ENCODE measurements at regions not wholly inside any gene's neighbourhood (a gene's known extent, or its start where the extent isn't known, plus 50 kb on each side); places are given as distances from the start of the nearest gene placed in this dataset.

- no peak for DNase-seq (ENCODE audit: low read depth, low spot score)
- no peaks in the 10 kb centered on the region for H3K79me2 ChIP-seq (ENCODE audit: insufficient read depth, low read length)
- H3K36me3 ChIP-seq (ENCODE audit: control insufficient read depth in 1 of 2, insufficient read depth in 2 of 2, low read length in 2 of 2): no peaks in the 10 kb centered on the region
- no peaks in the 10 kb centered on the region for H4K20me1 ChIP-seq (ENCODE audit: insufficient read depth)
- H3K4me3 ChIP-seq (replicated peaks in 1 of 2; ENCODE audit: low read depth in 1 of 2, low read length in 2 of 2): no peak overlapping the region
- no peak for TF ChIP-seq CEBPB (IDR thresholded peaks at IDR 0.05; ENCODE audit: low read depth)
- no peak for TF ChIP-seq EGR1 (IDR thresholded peaks at IDR 0.05; ENCODE audit: low read depth)
- POLR2A ChIA-PET: no interaction called here
- BruUV-seq (replicated peaks): no TSS peak
- intact Hi-C loops (cut with micrococcal nuclease): no loop called here
- no peak overlapping the region for H3K27ac ChIP-seq (ENCODE audit: low read depth, low read length)
- no peaks in the 10 kb centered on the region for H3K27me3 ChIP-seq (ENCODE audit: insufficient read depth, low read length)
- ATAC-seq: no peak
- RAD21 ChIA-PET (ENCODE audit: low non-redundant PET in 1 of 2, low total read pairs in 2 of 2, uncharacterized antibody in 2 of 2, unreplicated experiment in 2 of 2): no interaction called here
- H3K9me2 ChIP-seq (ENCODE audit: insufficient read depth): no peaks in the 10 kb centered on the region
- no peaks in the 10 kb centered on the region for H3K4me1 ChIP-seq (ENCODE audit: control insufficient read depth in 1 of 2, insufficient read depth in 2 of 2, low read length in 2 of 2)
- H3K9ac ChIP-seq (ENCODE audit: low read length): no peak overlapping the region
- CTCF ChIA-PET: no interaction called here
- H3K4me2 ChIP-seq (ENCODE audit: low read length): no peak overlapping the region
- H2AFZ ChIP-seq (ENCODE audit: low read depth, low read length, poor library complexity, severe bottlenecking): no peak overlapping the region
- H3K9me3 ChIP-seq (ENCODE audit: control insufficient read depth in 1 of 2, insufficient read depth in 1 of 2, low read depth in 1 of 2, low read length in 2 of 2): no peaks in the 10 kb centered on the region
Measured at GRCh38 chr22:48488149-48488551, 1339.5 kb downstream of the BRD1 start.

DNA sequence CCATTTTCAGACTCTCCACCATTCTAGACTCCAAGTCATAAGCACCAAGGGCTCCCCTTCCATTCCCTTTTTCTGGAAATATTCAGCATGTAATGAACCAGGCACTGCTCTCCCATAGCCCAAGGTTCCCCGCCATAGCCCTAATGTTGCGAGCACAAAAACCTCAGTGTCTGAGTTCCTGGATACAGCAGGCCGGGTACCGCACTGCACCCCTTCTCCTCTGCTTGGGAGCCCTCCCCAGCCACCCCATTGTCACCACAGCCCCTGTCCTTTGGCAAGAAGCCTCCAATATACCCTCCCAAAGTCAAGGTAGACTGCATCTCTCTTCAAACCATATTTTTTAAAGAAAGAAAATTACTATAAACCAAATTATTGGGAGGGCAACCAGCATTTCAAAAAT lies 1341.1 kb downstream of the BRD1 start:
- DNase-seq (ENCODE audit: low read depth, low spot score): no peak
- TF ChIP-seq CBX3 (IDR thresholded peaks at IDR 0.05; ENCODE audit: low read depth) (no peak), JUND (IDR thresholded peaks at IDR 0.05) (no peak), TCF7L2 (IDR thresholded peaks at IDR 0.05; ENCODE audit: borderline replicate concordance, extremely low read depth, insufficient read depth, insufficient read length) (no peak), SRF (IDR thresholded peaks at IDR 0.05; ENCODE audit: low read depth) (no peak), ELF1 (IDR thresholded peaks at IDR 0.05; ENCODE audit: borderline replicate concordance, low read depth) (no peak), SIN3A (IDR thresholded peaks at IDR 0.05; ENCODE audit: low read depth) (no peak), YY1 (IDR thresholded peaks at IDR 0.05; ENCODE audit: extremely low read depth, insufficient replicate concordance, low read depth, low read length) (no peak), ZFX (IDR thresholded peaks at IDR 0.05) (no peak), RAD21 (IDR thresholded peaks at IDR 0.05; ENCODE audit: low read depth) (no peak), POLR2AphosphoS5 (IDR thresholded peaks at IDR 0.05; ENCODE audit: low read depth, low read length) (no peak), EGR1 (IDR thresholded peaks at IDR 0.05; ENCODE audit: low read depth) (no peak), EZH2phosphoT487 (IDR thresholded peaks at IDR 0.05; ENCODE audit: borderline replicate concordance) (no peak), FOSL1 (IDR thresholded peaks at IDR 0.05; ENCODE audit: low read depth) (no peak), REST (IDR thresholded peaks at IDR 0.05; ENCODE audit: low read depth) (no peak)
- TF ChIP-seq, protein P1, sequence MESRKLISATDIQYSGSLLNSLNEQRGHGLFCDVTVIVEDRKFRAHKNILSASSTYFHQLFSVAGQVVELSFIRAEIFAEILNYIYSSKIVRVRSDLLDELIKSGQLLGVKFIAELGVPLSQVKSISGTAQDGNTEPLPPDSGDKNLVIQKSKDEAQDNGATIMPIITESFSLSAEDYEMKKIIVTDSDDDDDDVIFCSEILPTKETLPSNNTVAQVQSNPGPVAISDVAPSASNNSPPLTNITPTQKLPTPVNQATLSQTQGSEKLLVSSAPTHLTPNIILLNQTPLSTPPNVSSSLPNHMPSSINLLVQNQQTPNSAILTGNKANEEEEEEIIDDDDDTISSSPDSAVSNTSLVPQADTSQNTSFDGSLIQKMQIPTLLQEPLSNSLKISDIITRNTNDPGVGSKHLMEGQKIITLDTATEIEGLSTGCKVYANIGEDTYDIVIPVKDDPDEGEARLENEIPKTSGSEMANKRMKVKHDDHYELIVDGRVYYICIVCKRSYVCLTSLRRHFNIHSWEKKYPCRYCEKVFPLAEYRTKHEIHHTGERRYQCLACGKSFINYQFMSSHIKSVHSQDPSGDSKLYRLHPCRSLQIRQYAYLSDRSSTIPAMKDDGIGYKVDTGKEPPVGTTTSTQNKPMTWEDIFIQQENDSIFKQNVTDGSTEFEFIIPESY (IDR thresholded peaks at IDR 0.05; ENCODE audit: extremely low read depth, insufficient replicate concordance, low read length): no peak
- TF ChIP-seq, protein P2, sequence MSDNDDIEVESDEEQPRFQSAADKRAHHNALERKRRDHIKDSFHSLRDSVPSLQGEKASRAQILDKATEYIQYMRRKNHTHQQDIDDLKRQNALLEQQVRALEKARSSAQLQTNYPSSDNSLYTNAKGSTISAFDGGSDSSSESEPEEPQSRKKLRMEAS (IDR thresholded peaks at IDR 0.05): no peak
- TF ChIP-seq, protein P3, sequence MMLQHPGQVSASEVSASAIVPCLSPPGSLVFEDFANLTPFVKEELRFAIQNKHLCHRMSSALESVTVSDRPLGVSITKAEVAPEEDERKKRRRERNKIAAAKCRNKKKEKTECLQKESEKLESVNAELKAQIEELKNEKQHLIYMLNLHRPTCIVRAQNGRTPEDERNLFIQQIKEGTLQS (IDR thresholded peaks at IDR 0.05): no peak

More for the DNA sequence above, 1341.1 kb downstream of the BRD1 start:
- Histone ChIP-seq H3K36me3 (ENCODE audit: control insufficient read depth in 1 of 2, insufficient read depth in 2 of 2, low read length in 2 of 2) (no peaks in the 10 kb centered on the region), H3K9ac (ENCODE audit: low read length) (no peak overlapping the region), H3K9me3 (ENCODE audit: control insufficient read depth in 1 of 2, insufficient read depth in 1 of 2, low read depth in 1 of 2, low read length in 2 of 2) (no peaks in the 10 kb centered on the region; a peak in 1 of 4 replicates), H4K20me1 (ENCODE audit: insufficient read depth) (no peaks in the 10 kb centered on the region), H2AFZ (ENCODE audit: low read depth, low read length, poor library complexity, severe bottlenecking) (no peak overlapping the region), H3K4me3 (replicated peaks in 1 of 2; ENCODE audit: low read depth in 1 of 2, low read length in 2 of 2) (no peak overlapping the region), H3K27me3 (ENCODE audit: insufficient read depth, low read length) (no peaks in the 10 kb centered on the region), H3K4me1 (ENCODE audit: control insufficient read depth in 1 of 2, insufficient read depth in 2 of 2, low read length in 2 of 2) (no peaks in the 10 kb centered on the region), H3K4me2 (ENCODE audit: low read length) (no peak overlapping the region), H3K9me2 (ENCODE audit: insufficient read depth) (no peaks in the 10 kb centered on the region), H3K79me2 (ENCODE audit: insufficient read depth, low read length) (no peaks in the 10 kb centered on the region), H3K27ac (ENCODE audit: low read depth, low read length) (no peak overlapping the region)
- POLR2A ChIA-PET: no interaction called here
- CTCF ChIA-PET: no interaction called here
- no peak for ATAC-seq
- BruUV-seq (replicated peaks): no TSS peak
- RAD21 ChIA-PET (ENCODE audit: low non-redundant PET in 1 of 2, low total read pairs in 2 of 2, uncharacterized antibody in 2 of 2, unreplicated experiment in 2 of 2): no interaction called here
- intact Hi-C loops (cut with micrococcal nuclease): no loop called here
